Heart left ventricle (tissue), 16 donors: ENCODE measurements at regions not wholly inside any gene's neighbourhood (a gene's known extent, or its start where the extent isn't known, plus 50 kb on each side); places are given as distances from the start of the nearest gene placed in this dataset.

Source experiments
- ATAC-seq, 4 donors: fragments of 200-7000 bp; cut with Tn5 transposase; one replicate each; pipeline ENCODE4 v1.9.1; 2020 to 2022; ENCODE audit warnings: moderate library complexity in 4 of 4, mild to moderate bottlenecking in 3 of 4, moderate number of reproducible peaks in 1 of 4
- DNase-seq, 5 donors: peaks; one replicate each; pipeline ENCODE4 v3.0.0-alpha.2; 2020
- H3K27ac ChIP-seq, 12 donors: fragments of 200-600 bp; sonication (generic) in 4 of 12; one replicate each; pipeline versions ENCODE4 v1.5.0 to v1.8.0; 2016 to 2022; ENCODE audit warnings: mild to moderate bottlenecking in 2 of 12
- H3K27me3 ChIP-seq, 9 donors: fragments of 200-600 bp; sonication (generic) in 2 of 9; one replicate each; pipeline versions ENCODE4 v1.5.1 to v1.8.0; 2016 to 2022; ENCODE audit warnings: mild to moderate bottlenecking in 3 of 9
- H3K36me3 ChIP-seq, 9 donors: fragments of 200-600 bp; sonication (generic) in 2 of 9; one replicate each; pipeline versions ENCODE4 v1.5.0 to v1.8.0; 2018 to 2022; ENCODE audit warnings: mild to moderate bottlenecking in 2 of 9
- H3K4me1 ChIP-seq, 12 donors: fragments of 200-600 bp; sonication (generic) in 4 of 12; one replicate each; pipeline versions ENCODE4 v1.5.0 to v1.8.0; 2016 to 2022; ENCODE audit warnings: mild to moderate bottlenecking in 3 of 12
- H3K4me3 ChIP-seq, 12 donors: fragments of 200-600 bp; sonication (generic) in 4 of 12; one replicate each; pipeline versions ENCODE4 v1.5.0 to v1.8.0; 2017 to 2022; ENCODE audit warnings: mild to moderate bottlenecking in 9 of 12, moderate library complexity in 4 of 12
- H3K9me3 ChIP-seq, 12 donors: fragments of 200-600 bp; sonication (generic) in 4 of 12; one replicate each; pipeline versions ENCODE4 v1.5.0 to v1.8.0; 2016 to 2022; ENCODE audit warnings: mild to moderate bottlenecking in 1 of 12
- POLR2A ChIP-seq, 2 donors: fragments of 450-650 bp; IDR thresholded peaks; one replicate each; pipeline ENCODE4 v1.6.1; 2017; ENCODE audit warnings: antibody characterized with exemption in 2 of 2, mild to moderate bottlenecking in 2 of 2, moderate library complexity in 2 of 2
- WGBS, 4 donors: extraction: QIAGEN DNeasy Blood & Tissue Kit in 2 of 4; methylation state at CpG; one replicate each; pipeline versions ENCODE4 v1.1.5 to v1.1.7; 2013 to 2018; 5-methylcytosine and 5-hydroxymethylcytosine counted together
- intact Hi-C, 10 donors: fragments of 100-400 bp; cut with DNase I; formaldehyde crosslinking; loops; one replicate each; pipeline versions ENCODE4 v1.11.1 to v1.14.2; 2022
- TF ChIP-seq, protein P1 (sequence below), 12 donors: fragments of 200-600 bp; sonication (generic) in 4 of 12; IDR thresholded peaks; one replicate each; pipeline versions ENCODE4 v1.5.0 to v1.8.0; 2018 to 2022; ENCODE audit warnings: antibody characterized with exemption in 12 of 12, mild to moderate bottlenecking in 5 of 12
- donor health status: ischemic (EF 13 %, LVEDD 7.1; RV severe dilation, severe dysfunction).
- donor health status: healthy with polysubstance abuse.
- donor health status: DM: no; HTN: yes; CAD: no.
- donor health status: DM: no; HTN: no; CAD: no.
- donor health status: ischemic (EF 25% LVEDD 6.9; RV normal size, moderate dysfunction).
- donor health status: ischemic (EF 25% LVEDD 5.7; RV mildly dilated, moderate dysfunction).
- donor health status: healthy.
- donor health status: DM: yes; HTN: yes; CAD: no.
- donor health status: ischemic (EF 35%, LVEDD 5.7; RV mildly dilated, moderate dysfunction).
- donor health status: nonischemic (EF 11% LVEDD 7.7; RV severe dilation, severe dysfunction).
- donor health status: DM: yes; HTN: yes; CAD: no.
- donor health status: PGD.
- donor health status: ischemic (EF 29% LVEDD 5.4; RV normal size, mild dysfunction).
- donor health status: nonischemic (EF 23%, LVEDD 6.1; RV moderate dilation, normal function).

DNA sequence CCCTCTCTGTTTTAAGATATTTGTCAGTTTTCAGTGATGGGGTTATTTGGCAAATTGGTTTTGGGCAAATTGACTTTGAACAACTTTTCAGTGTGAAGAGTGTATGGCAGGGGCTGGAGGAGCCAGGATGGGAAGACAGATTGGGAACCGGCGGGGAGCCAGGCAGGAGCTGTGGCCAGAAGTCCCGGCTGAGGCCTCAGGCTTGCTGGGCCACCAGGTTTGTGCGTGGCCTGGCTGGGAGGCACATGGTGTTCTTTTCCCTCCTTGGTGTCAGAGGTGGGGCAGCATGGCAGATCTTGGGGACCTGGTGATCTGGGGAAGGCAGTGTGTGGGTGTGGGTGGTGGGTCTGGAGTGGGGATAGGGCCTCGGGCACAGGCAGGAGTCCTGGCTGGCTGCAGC lies 61.1 kb downstream of the SLC25A47 start:
- H3K27me3 ChIP-seq: no peaks in the 10 kb centered on the region
- no peaks in the 10 kb centered on the region for H3K9me3 ChIP-seq
- intact Hi-C loops: loop anchor here in 8 of 10 donors (2.0 to 5.0 kb wide), 6 partner anchors 261 to 1245 kb away; no protein-coding TSS in a partner anchor
- H3K36me3 ChIP-seq: peaks cover 0 to 26% (median 13%) of the 10 kb centered on the region in 9 donors
- H3K4me3 ChIP-seq: no peak overlapping the region
- ATAC-seq (no peak), DNase-seq (no peak)
- TF ChIP-seq, protein P1, sequence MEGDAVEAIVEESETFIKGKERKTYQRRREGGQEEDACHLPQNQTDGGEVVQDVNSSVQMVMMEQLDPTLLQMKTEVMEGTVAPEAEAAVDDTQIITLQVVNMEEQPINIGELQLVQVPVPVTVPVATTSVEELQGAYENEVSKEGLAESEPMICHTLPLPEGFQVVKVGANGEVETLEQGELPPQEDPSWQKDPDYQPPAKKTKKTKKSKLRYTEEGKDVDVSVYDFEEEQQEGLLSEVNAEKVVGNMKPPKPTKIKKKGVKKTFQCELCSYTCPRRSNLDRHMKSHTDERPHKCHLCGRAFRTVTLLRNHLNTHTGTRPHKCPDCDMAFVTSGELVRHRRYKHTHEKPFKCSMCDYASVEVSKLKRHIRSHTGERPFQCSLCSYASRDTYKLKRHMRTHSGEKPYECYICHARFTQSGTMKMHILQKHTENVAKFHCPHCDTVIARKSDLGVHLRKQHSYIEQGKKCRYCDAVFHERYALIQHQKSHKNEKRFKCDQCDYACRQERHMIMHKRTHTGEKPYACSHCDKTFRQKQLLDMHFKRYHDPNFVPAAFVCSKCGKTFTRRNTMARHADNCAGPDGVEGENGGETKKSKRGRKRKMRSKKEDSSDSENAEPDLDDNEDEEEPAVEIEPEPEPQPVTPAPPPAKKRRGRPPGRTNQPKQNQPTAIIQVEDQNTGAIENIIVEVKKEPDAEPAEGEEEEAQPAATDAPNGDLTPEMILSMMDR (IDR thresholded peaks at IDR 0.05): no peak
- no peak for TF ChIP-seq POLR2A (IDR thresholded peaks at IDR 0.05)
- WGBS, 4 donors: 81 to 92% (median 87%) methylated on average over 4 to 5 of the region's 5 CpGs
- peaks cover 0 to 10% (median 3%) of the 10 kb centered on the region in 12 donors for H3K4me1 ChIP-seq
- H3K27ac ChIP-seq: no peak overlapping the region

DNA sequence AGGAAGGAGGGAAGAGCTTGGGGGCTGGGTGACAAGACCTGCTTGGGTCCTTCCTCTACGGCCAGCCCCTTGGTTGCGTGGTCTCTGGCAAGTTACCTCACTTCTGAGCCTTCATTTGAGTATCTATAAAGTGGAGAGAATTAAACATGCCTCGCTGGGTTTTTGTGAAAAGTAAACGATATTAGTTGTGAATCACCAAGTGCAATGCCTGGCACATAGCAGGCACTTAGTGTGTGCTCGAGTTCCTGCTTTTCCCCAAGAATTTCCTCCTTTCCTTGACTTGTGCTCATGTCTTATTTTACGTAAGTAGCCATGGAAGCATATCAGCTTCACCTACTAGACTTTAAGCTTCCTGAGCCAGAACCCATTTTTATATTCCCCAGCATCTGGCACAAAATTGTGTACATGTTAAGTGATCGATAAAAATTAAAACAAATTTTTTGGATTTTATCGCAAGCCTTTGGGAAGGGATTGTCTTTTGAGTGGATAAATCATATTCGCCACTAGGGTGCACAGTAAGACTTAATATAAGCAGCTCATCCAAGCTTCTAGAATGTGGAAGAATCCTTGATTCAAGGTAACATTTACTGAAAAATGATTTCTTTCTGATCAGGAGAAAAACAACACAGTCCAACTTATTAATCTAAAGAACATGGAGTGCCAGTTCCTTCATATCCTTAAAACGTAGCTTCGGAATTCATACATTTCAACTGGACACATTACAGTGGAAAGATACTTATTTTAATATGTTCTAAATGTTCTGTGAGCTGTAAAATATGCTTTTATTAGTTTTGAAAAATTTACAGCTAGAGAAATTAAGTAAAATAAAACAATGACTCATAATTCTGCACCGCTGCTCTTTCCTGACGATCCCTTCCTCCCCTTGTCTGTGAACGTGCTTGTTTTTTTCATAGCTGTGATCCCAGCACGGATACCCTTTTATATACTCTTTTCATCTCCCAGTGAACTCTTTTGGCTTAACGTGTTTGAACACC lies 62.0 kb downstream of the SLC25A47 start:
- ATAC-seq: peak in 2 of 4 donors; percentile 50

DNA sequence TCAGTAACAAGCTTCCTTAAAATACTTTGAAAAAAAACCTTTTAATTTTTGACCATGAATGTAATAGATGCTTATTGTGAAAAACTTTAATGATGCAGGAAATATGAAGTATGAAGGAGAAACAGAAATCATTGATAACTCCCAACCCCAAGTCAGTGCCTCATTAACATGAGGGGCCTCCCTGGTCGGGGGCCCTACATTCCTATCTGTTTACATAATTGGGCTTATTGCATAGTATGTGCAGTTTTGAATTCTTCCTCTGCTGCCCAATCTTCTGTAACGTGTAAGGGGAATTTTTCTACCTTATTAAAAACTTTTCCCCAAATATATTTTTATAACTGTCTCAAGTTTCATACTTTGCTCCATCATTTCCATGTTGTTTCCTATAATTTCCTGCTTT lies 63.0 kb downstream of the SLC25A47 start:
- ATAC-seq (no peak), DNase-seq (no peak)
- Histone ChIP-seq H3K36me3 (peaks cover 0 to 23% (median 12%) of the 10 kb centered on the region in 9 donors), H3K27me3 (no peaks in the 10 kb centered on the region), H3K4me1 (peaks cover 0 to 25% (median 10%) of the 10 kb centered on the region in 12 donors), H3K4me3 (no peak overlapping the region), H3K9me3 (no peaks in the 10 kb centered on the region), H3K27ac (no peak overlapping the region)
- 48 to 69% (median 59%) methylated on average over 2 of the region's 2 CpGs for WGBS, 4 donors
- intact Hi-C loops: loop anchor here in 4 of 10 donors (2.0 to 5.0 kb wide), 3 partner anchors 261 to 1241 kb away; no protein-coding TSS in a partner anchor
- TF ChIP-seq, protein P1 (IDR thresholded peaks at IDR 0.05): no peak
- no peak for TF ChIP-seq POLR2A (IDR thresholded peaks at IDR 0.05)

More for the DNA sequence above, 62.0 kb downstream of the SLC25A47 start:
- Histone ChIP-seq H3K4me1 (peaks cover 0 to 18% (median 10%) of the 10 kb centered on the region in 12 donors), H3K27me3 (no peaks in the 10 kb centered on the region), H3K4me3 (no peak overlapping the region), H3K36me3 (peaks cover 0 to 26% (median 13%) of the 10 kb centered on the region in 9 donors), H3K27ac (no peak overlapping the region), H3K9me3 (no peaks in the 10 kb centered on the region)
- intact Hi-C loops: loop anchor here in 9 of 10 donors (2.0 to 5.0 kb wide), 6 partner anchors 260 to 1244 kb away; no protein-coding TSS in a partner anchor
- no peak for TF ChIP-seq POLR2A (IDR thresholded peaks at IDR 0.05)
- TF ChIP-seq, protein P1 (IDR thresholded peaks at IDR 0.05): peak; percentile 33 to 61 (median 43)
- DNase-seq: no peak
- WGBS, 4 donors: 75 to 78% (median 77%) methylated on average over 16 of the region's 16 CpGs

DNA sequence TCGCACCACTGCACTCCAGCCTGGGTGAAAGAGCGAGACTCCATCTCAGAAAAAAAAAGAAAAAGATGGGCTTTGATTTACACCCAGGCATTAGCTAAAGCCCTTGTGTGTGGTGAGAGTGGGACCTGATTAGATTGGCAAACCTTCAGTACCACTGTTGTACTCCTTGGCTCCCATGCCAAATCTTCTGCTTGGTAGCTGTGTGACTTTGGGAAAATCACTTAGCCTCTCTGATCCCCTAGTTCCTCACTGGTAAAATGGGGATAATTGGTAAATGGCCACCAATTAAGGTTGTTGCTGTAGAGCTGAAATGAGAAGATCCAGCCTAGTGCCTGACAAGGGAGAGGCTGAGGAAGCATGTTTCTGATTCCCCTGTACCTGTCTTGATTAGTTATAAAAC lies 63.7 kb downstream of the SLC25A47 start:
- intact Hi-C loops: loop anchor here in 4 of 10 donors (2.0 to 5.0 kb wide), 3 partner anchors 260 to 1240 kb away; no protein-coding TSS in a partner anchor

More for the DNA sequence above, 63.7 kb downstream of the SLC25A47 start:
- TF ChIP-seq, protein P1 (IDR thresholded peaks at IDR 0.05): no peak
- TF ChIP-seq POLR2A (IDR thresholded peaks at IDR 0.05): no peak
- Histone ChIP-seq H3K4me3 (no peak overlapping the region), H3K27ac (no peak overlapping the region), H3K27me3 (no peaks in the 10 kb centered on the region), H3K4me1 (peaks cover 0 to 25% (median 11%) of the 10 kb centered on the region in 12 donors), H3K9me3 (no peaks in the 10 kb centered on the region), H3K36me3 (peaks cover 0 to 15% (median 5%) of the 10 kb centered on the region in 9 donors)
- DNase-seq (no peak), ATAC-seq (no peak)
- 90 to 94% (median 91%) methylated on average over 2 of the region's 2 CpGs for WGBS, 4 donors
